HepG2 (cell line): ENCODE measurements at regions not wholly inside any gene's neighbourhood (a gene's known extent, or its start where the extent isn't known, plus 50 kb on each side); places are given as distances from the start of the nearest gene placed in this dataset.

Source experiments
- ATAC-seq: fragments of 200-7000 bp; cut with Tn5 transposase; 3 replicates; pipeline ENCODE4 v1.9.1; 2020; ENCODE audit warnings: mild to moderate bottlenecking, moderate library complexity
- BruUV-seq: library from RNA; stranded (reverse); fragments of 400-500 nt; replicated peaks from 2 replicates; lab custom pipeline; 2021; lab: Mats Ljungman, UMichigan
- CTCF ChIA-PET: fragments of 300-600 bp; formaldehyde crosslinking; extraction: SDS; loops from one replicate; lab custom pipeline; 2021; ENCODE audit warnings: low total read pairs, inconsistent platforms, low intra/inter-chr PET ratio; lab: Yijun Ruan, JAX
- POLR2A ChIA-PET: fragments of 350-600 bp; sonication (Branson Sonifier 250); formaldehyde crosslinking; loops from one replicate; lab custom pipeline; 2020; ENCODE audit warnings: antibody characterized with exemption, inconsistent platforms; lab: Yijun Ruan, JAX
- DNase-seq: peaks from one replicate; pipeline ENCODE4 v3.0.0-alpha.2; 2015; ENCODE audit warnings: low spot score
- FAIRE-seq: peaks from 3 replicates; lab custom pipeline; 2011; peaks lifted over from hg19 to GRCh38; lab: Jason Lieb, UNC
- H2AFZ ChIP-seq: one replicate; pipeline ENCODE4 v1.6.1; 2011; ENCODE audit warnings: low read length, inconsistent platforms
- H3K27ac ChIP-seq: fragments of 300-600 bp; 3 replicates; pipeline ENCODE4 v1.8.0; 2011; ENCODE audit warnings: mixed run types, mild to moderate bottlenecking, mixed read lengths, low read length, inconsistent platforms; ENCODE audit not compliant: insufficient read depth; ENCODE audit errors: extremely low read length
- H3K27me3 ChIP-seq, 2 experiments: fragments of 200-600 bp in 1 of 2; 2 replicates in 1 of 2; 3 replicates in 1 of 2; pipeline versions ENCODE4 v1.6.0 to v1.8.0; 2011; ENCODE audit warnings: low read length in 2 of 2, mild to moderate bottlenecking in 2 of 2, moderate library complexity in 2 of 2, inconsistent platforms in 1 of 2; ENCODE audit not compliant: insufficient read depth in 2 of 2, control insufficient read depth in 1 of 2
- H3K36me3 ChIP-seq, 2 experiments: fragments of 200-600 bp in 1 of 2; replicated peaks in 1 of 2; 2 replicates in 1 of 2; 3 replicates in 1 of 2; pipeline versions ENCODE4 v1.5.1 to v1.8.0; 2011; ENCODE audit warnings: low read length in 2 of 2, inconsistent platforms in 1 of 2; ENCODE audit not compliant: insufficient read depth in 2 of 2, control insufficient read depth in 1 of 2
- H3K4me1 ChIP-seq: 2 replicates; pipeline ENCODE4 v1.5.1; 2012; ENCODE audit warnings: low read length, inconsistent platforms; ENCODE audit not compliant: insufficient read depth
- H3K4me2 ChIP-seq: 2 replicates; pipeline ENCODE4 v1.6.0; 2011; ENCODE audit warnings: low read depth, low read length, inconsistent platforms
- H3K4me3 ChIP-seq, 3 experiments: fragments of 200-600 bp in 1 of 3; sonication (generic), shearing (Covaris generic) in 1 of 3; replicated peaks in 1 of 3; 2 replicates each; pipeline ENCODE4 v1.5.1; 2011 to 2016; ENCODE audit warnings: low read length in 3 of 3, inconsistent platforms in 2 of 3, low read depth in 2 of 3, mild to moderate bottlenecking in 2 of 3, control low read depth in 1 of 3, mixed read lengths in 1 of 3; ENCODE audit not compliant: insufficient read depth in 1 of 3
- H3K79me2 ChIP-seq: one replicate; pipeline ENCODE4 v1.6.1; 2011; ENCODE audit warnings: low read length, inconsistent platforms; ENCODE audit not compliant: insufficient read depth
- H3K9ac ChIP-seq: 2 replicates; pipeline ENCODE4 v1.6.0; 2011; ENCODE audit warnings: mild to moderate bottlenecking, low read depth, low read length, inconsistent platforms; ENCODE audit not compliant: insufficient read depth
- H3K9me3 ChIP-seq: 2 replicates; pipeline ENCODE4 v1.5.1; 2012; ENCODE audit warnings: mild to moderate bottlenecking, low read length
- H4K20me1 ChIP-seq: 2 replicates; pipeline ENCODE4 v1.6.0; 2011; ENCODE audit warnings: inconsistent platforms, mild to moderate bottlenecking, low read length, moderate library complexity; ENCODE audit not compliant: insufficient read depth
- NFRKB ChIP-seq: fragments of 450-650 bp; IDR thresholded peaks from 2 replicates; pipeline ENCODE4 v1.6.1; 2017
- SP1 ChIP-seq, 2 experiments: fragments of 450-650 bp in 1 of 2; sonication (generic) in 1 of 2; formaldehyde crosslinking in 1 of 2; IDR thresholded peaks; 2 replicates each; pipeline versions ENCODE4 v1.4.0 to v1.6.1; 2016 to 2020; ENCODE audit warnings: missing genetic modification reagents in 1 of 2
- SP2 ChIP-seq: sonication (generic); formaldehyde crosslinking; IDR thresholded peaks from 2 replicates; pipeline ENCODE4 v1.5.1; 2020; ENCODE audit warnings: mild to moderate bottlenecking, missing genetic modification reagents
- TCF7 ChIP-seq: sonication (generic); IDR thresholded peaks from 2 replicates; pipeline ENCODE4 v1.6.1; 2016; ENCODE audit warnings: antibody characterized with exemption, low read depth
- TEAD3 ChIP-seq: optimal IDR thresholded peaks from 2 replicates; pipeline ENCODE3; 2016; ENCODE audit warnings: borderline replicate concordance
- ZBTB40 ChIP-seq, 2 experiments: fragments of 450-650 bp in 1 of 2; sonication (generic) in 1 of 2; formaldehyde crosslinking in 1 of 2; IDR thresholded peaks; 2 replicates each; pipeline versions ENCODE4 v1.6.1 to v1.8.0; 2016 to 2022; ENCODE audit warnings: antibody characterized with exemption in 1 of 2, mild to moderate bottlenecking in 1 of 2, missing genetic modification reagents in 1 of 2
- ZNF580 ChIP-seq: IDR thresholded peaks from 2 replicates; pipeline ENCODE4 v1.6.1; 2016; ENCODE audit warnings: low read depth, borderline replicate concordance
- ZNF629 ChIP-seq: sonication (generic); formaldehyde crosslinking; conservative IDR thresholded peaks from 2 replicates; pipeline ENCODE4 v1.5.0; 2020; ENCODE audit warnings: missing genetic modification reagents
- ZNF749 ChIP-seq: sonication (generic); formaldehyde crosslinking; IDR thresholded peaks from 2 replicates; pipeline ENCODE4 v1.8.0; 2022; ENCODE audit warnings: mild to moderate bottlenecking, missing genetic modification reagents, moderate library complexity, borderline replicate concordance
- ZNF776 ChIP-seq: sonication (generic); formaldehyde crosslinking; IDR thresholded peaks from 2 replicates; pipeline ENCODE4 v1.4.0; 2020; ENCODE audit warnings: mild to moderate bottlenecking, missing genetic modification reagents
- WGBS: methylation state at CpG from one replicate; pipeline ENCODE4 v1.1.6; 2017; ENCODE audit warnings: low lambda C conversion rate; 5-methylcytosine and 5-hydroxymethylcytosine counted together
- in situ Hi-C: cut with HindIII; loops from 2 replicates; pipeline ENCODE4 v1.10.0; 2017; ENCODE audit warnings: low pct_unique_long_range_greater_than_20kb; ENCODE audit not compliant: extremely low pct_ligation_motif_present
- intact Hi-C: fragments of 100-400 bp; cut with micrococcal nuclease; formaldehyde crosslinking; loops from one replicate; pipeline ENCODE4 v1.10.0; 2022; ENCODE audit not compliant: unreplicated experiment

- no peak for TF ChIP-seq ZNF749 (CRISPR knock-in tag)
- no peak for TF ChIP-seq ZNF580 (CRISPR knock-in tag)
- no peak for TF ChIP-seq TEAD3
- no peak for TF ChIP-seq SP1 (IDR thresholded peaks at IDR 0.05)
- TF ChIP-seq SP1 (CRISPR knock-in tag; IDR thresholded peaks at IDR 0.05) = no peak
- TF ChIP-seq SP2 (CRISPR knock-in tag) = no peak
Observed at GRCh38 chr1:212549503-212550017, 59.0 kb upstream of the ATF3 start (continued).

GRCh38 chr1:212551929-212552328 is 56.6 kb upstream of the ATF3 start:
- POLR2A ChIA-PET = no interaction called here
- no peak for FAIRE-seq
- CTCF ChIA-PET = no interaction called here

More at GRCh38 chr1:212551929-212552328, 56.6 kb upstream of the ATF3 start:
- H3K4me2 ChIP-seq = no peak overlapping the region
- ATAC-seq (no peak), DNase-seq (no peak)
- no peak overlapping the region for H2AFZ ChIP-seq
- intact Hi-C loops (no loop called here), in situ Hi-C loops (no loop called here)
- no peak overlapping the region for H3K9ac ChIP-seq
- peaks cover 0 to 4% of the 10 kb centered on the region in 2 experiments; a peak in 2 of 5 replicates for H3K27me3 ChIP-seq
- no peaks in the 10 kb centered on the region for H3K9me3 ChIP-seq
- H3K27ac ChIP-seq = no peak overlapping the region
- H4K20me1 ChIP-seq = no peaks in the 10 kb centered on the region
- H3K36me3 ChIP-seq = no peaks in the 10 kb centered on the region
- H3K4me1 ChIP-seq = no peaks in the 10 kb centered on the region
- BruUV-seq = no TSS peak
- no peaks in the 10 kb centered on the region for H3K79me2 ChIP-seq
- TF ChIP-seq ZNF776 (CRISPR knock-in tag) = no peak
- TF ChIP-seq ZBTB40 (IDR thresholded peaks at IDR 0.05) = peak; percentile 91
- no peak for TF ChIP-seq ZBTB40 (CRISPR knock-in tag; IDR thresholded peaks at IDR 0.05)
- TF ChIP-seq NFRKB = no peak
- TF ChIP-seq ZNF629 (CRISPR knock-in tag) = no peak
- TF ChIP-seq TCF7 = no peak
- H3K4me3 ChIP-seq = no peak overlapping the region
- whole genome bisulfite sequencing = 11% methylated on average over 4 of the region's 4 CpGs
